T-helper 9 cell (primary cell): ENCODE measurements at regions not wholly inside any gene's neighbourhood (a gene's known extent, or its start where the extent isn't known, plus 50 kb on each side); places are given as distances from the start of the nearest gene placed in this dataset.

Experiments
- DNase-seq: peaks from one replicate; pipeline ENCODE4 v3.0.0-alpha.2; 2020

GRCh38 chr9:78505546-78505945 is 208.6 kb downstream of the PSAT1 start:
- DNase-seq = no peak

GRCh38 chr9:78507037-78507436 is 210.1 kb downstream of the PSAT1 start:
- DNase-seq = no peak

DNA sequence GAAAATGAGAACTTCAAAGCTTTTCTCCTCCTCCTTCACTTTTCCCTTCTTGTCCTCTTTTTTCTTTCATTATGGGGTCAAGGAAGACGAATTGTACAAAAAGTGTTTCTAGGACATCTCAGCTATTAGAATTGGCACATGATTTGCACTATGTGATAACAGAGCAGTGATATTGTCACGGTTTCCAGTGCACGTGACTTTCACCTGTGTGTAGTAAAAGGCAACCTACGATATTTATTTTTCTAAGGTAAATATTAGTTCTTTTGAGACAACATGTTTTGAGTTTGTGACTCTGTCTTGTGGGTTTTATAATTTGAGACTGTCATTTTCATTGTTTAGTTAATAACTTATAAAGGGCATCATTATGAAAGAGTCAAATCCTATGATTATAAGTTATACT is 213.1 kb downstream of the PSAT1 start:
- no peak for DNase-seq

GRCh38 chr9:78515108-78515507 is 218.2 kb downstream of the PSAT1 start:
- DNase-seq = no peak

DNA sequence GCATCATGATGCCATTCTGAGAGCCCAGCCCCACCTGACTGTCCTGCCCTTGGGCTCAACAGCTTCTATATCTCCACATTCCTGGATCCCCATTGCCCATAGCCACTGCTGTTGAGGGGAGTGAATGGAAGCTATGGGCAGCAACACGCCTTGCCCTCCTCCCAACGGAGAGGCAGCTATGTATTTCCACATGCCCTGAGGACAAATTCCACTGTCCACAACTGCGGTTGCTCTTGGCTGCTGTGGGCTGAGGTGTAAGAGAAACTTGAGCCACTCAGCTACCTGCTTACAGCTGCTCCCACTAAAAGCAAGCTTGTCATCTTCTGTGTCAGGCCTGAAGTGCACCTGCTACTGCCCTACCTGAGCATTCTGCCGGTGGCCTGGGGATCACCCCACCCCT is 222.9 kb downstream of the PSAT1 start:
- no peak for DNase-seq

DNA sequence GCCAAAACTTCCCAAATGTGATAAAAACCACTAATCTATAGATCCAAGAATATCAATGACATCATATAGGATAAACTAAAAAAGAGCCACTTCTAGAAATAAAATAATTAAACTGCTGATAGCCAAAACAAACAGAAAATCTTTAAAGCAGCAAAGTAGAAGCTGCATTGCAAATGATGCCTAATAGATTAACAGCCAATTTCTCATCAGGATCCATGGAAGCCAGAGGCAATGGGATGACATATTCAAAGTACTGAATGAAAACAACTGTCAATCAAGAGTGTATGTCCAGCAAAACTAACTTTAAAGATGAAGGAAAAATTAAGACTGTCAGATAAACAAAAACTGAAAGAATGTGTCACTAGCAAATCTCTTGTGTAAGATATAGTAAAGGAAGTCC is 224.8 kb downstream of the PSAT1 start:
- DNase-seq = no peak

DNA sequence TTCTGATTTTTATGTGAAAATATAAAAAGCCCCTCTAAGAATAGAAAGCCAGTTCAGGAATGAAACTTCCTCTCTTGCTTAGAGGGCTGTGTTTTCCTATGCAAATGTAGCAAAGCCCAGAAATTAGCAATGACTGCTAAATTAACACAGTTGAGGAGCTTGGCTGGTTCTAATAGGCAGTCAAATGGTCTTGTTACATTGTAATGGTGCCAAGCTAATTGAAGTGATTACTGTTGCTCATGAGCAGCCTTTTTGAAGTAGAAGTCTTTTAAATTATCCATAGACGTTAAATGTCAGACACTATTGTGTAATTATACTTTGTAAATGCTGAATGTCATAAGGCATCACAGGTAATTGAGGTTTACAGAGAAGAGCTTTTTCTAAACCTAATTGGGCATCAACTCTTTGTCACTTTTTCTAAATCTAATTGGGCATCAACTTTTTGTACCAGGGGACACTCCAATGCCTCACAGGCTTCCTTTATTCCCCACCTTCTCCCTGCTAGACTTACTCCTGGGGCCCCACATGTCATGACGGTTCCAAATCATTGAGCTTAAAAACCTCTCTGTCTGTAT is 229.1 kb downstream of the PSAT1 start:
- no peak for DNase-seq

- DNase-seq = no peak
Observed at GRCh38 chr9:78533500-78533899, 236.6 kb downstream of the PSAT1 start.

DNA sequence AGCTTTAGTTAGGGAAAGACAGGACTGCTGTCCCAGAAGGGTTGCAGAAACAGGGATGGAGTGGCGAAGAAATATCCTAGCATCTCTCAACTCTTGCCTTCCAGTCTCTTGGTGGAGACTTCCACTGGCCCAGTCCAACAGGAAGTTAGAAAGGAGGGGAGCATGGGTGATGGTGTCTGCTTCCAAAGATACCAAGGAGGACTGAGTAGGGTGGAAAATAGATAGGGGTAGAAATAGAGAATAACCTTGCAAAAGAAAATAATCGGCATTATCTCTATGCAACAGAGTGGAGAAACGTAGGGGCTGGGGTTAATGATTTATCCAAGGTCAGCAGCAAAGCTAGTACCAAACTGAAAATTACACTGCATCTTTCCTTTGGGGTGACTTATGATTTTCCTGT is 242.3 kb downstream of the PSAT1 start:
- no peak for DNase-seq

GRCh38 chr9:78539904-78540303 is 243.0 kb downstream of the PSAT1 start:
- DNase-seq = no peak

DNA sequence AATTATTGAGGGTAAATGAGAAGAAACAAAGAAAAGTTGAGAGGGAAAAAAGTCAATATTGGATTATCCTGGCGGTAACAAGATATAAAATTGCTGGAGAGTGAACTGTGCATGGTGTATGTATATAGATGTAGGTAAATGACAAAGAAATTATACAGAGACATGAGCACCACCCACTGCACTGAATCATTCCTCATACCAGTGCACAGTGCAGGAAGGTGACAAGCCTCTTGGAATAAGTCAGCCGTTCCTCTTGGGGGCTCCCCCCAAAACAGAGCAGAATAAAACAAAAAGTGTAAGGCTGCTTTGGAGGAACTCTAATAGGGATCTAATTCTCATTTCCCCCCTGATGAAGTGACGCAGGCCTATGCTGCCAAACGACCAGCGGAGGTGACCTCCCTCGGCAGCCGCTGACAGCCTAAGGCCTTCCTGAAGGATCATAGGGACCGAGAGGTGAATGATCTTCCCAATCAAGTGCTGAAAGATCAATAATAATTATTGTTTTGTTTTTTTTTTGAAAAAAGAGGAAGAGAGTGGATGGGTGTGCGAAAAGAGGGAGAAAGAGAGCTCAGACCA is 245.0 kb downstream of the PSAT1 start:
- DNase-seq = no peak

DNA sequence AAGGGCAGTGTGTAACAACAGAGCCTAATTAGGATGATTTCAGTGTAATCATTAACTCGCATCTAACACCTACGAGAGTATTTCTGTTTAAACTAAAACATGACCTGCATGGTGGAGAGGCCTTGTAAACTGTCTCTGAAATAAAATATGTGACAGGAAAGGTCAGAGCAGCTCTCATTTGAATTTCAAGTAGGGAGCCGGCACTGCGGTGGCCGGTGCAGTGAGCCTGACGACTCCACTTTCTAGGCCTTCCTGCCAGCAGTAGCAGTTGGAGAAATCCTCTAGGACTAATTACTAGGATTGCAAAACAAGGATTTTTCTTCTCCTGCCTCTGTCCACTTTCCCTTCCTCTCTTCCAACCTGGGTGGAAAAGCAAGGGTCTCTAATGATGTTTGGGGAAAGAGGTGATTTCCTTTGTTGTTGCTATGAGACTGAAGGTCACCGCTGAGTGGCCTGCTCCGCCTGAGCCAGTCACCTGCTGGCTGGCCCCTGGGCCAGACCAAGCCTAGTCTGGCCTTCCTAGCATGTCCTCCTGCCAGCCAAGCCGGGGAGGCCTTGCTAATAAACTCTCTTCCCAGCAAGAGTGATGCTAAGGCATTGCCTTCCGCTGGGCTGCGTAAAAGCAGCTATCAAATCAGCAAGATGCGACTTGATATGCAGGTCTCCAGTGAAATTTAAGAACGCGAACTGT is 245.7 kb downstream of the PSAT1 start:
- DNase-seq = no peak

DNA sequence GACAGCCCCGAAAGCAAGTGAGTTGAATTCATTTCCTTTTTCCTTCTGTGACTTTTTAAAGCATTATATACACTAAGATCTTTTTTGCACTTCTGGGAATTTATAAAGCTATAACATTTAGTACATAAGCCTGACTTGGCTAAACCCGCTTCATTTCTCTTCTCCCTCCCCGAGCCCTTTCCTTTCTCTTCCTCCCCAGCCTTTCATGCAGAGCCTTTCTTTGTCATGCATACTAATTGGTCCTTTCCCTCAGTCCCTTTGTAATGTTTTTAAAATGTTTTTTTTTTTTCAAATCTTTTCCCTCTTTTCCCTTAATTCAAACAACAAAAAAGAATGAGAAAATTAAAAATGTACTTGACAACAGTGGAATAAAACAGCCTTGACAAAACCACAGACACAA is 246.4 kb downstream of the PSAT1 start:
- no peak for DNase-seq

DNA sequence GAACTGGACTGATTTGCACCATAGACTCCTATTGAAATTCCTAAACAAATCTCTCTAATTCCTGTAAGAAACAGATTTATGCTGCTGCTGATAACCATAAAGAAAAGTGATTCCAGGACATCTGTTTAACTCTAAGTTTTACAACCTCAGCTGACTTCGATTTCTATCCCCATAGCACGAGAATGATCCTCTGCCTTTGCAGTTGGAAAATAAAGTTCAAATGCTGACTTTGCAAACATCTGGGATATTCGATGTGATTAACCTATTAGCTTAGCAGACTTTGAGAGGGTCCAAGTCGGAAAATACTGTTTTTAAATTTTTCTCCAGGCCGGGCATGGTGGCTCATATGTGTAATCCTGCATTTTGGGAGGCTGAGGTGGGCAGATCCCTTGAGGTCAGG is 247.3 kb downstream of the PSAT1 start:
- no peak for DNase-seq

DNA sequence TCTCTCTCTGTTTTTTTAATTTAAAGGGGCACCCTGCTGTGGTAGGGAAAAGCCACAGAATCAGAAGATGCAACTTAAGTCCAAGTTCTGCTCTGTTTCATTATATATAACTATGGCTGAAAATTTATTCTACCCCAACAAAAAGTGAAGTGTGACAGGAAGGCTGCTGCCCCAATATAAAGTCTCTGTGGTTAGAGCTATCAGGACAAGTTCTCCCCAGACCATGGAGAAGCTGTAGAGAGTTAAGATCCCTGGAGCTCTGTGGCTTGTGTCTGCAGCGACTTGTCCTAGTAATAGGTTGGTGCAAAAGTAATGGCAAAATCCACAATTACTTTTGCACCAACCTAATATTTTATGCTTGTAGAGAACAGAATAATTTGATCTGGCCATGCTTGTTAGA is 250.9 kb downstream of the PSAT1 start:
- no peak for DNase-seq

- no peak for DNase-seq
Observed at GRCh38 chr9:78548670-78549069, 251.7 kb downstream of the PSAT1 start.

GRCh38 chr9:78549711-78550110 is 252.8 kb downstream of the PSAT1 start:
- DNase-seq = no peak

- DNase-seq = no peak
Observed at GRCh38 chr9:78552802-78553201, 255.9 kb downstream of the PSAT1 start.

- no peak for DNase-seq
Observed at GRCh38 chr9:78557540-78557939, 260.6 kb downstream of the PSAT1 start.

DNA sequence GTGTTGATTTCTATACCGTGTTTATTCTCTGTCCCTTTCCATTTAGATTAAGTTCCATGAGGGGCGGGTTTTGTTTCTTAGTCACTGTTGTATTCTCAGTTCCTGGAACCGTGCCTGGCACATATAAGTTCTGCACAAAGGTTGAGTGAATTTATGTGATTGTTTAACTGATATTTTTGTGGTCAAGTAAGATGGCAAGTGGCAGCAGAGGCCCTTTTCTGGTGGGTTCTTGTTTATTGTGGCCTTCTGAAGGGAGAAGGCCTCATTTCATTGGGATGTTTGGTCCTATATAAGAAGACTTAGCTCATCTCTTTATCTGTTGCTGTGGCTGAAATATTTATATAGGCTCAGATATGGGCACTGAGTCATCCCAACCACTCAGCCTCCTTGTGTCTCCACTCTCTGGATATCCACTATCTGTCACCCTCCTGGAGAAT is 262.5 kb downstream of the PSAT1 start:
- no peak for DNase-seq

- no peak for DNase-seq
Observed at GRCh38 chr9:78562021-78562420, 265.1 kb downstream of the PSAT1 start.

DNA sequence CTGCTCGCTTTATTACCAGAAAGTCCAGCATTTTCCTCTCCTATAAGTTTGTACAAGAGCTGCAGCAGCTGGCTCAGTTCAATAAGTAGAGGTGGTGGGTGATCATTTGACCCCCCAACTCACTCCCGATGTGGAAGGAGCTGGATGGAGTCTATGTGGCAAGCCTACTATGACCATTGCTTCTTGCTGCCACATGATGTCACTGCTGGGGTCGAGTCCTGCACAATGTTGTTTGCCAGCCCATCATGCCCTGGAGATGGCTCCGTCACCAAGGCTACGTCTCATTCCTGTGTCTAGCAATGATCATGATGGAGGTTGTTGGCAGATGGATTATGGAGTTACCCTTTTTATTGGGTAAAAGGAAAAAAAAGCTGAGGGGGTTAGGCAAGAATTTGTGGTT is 266.3 kb downstream of the PSAT1 start:
- no peak for DNase-seq

GRCh38 chr9:78565481-78565880 is 268.6 kb downstream of the PSAT1 start:
- DNase-seq = no peak

DNA sequence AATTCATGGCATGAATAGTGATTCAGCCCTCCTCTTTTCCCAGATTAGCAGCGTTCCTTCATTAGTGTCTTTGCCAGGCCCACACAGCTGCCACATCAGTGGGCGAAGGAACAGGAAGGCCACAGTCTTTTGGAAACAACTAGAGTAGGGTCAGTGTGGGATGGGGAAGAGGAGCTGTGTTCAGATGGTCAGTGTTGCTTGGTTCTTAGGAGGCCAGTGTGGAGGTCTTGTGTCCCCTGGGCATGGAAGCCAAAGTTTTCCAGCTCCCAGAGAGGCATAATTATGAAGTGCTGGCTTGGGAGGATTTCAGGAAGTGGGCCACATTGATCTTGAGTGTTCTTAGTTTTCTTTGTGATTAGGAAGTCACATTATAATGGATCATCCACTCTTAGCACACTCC is 269.6 kb downstream of the PSAT1 start:
- no peak for DNase-seq
